NCI-H748 treated with DMSO at 0.1 percent for 48 hours (cell line): ENCODE measurements at regions not wholly inside any gene's neighbourhood (a gene's known extent, or its start where the extent isn't known, plus 50 kb on each side); places are given as distances from the start of the nearest gene placed in this dataset.

Source experiments
- DNase-seq: peaks from one replicate; lab custom pipeline; 2025; lab: John Stamatoyannopoulos, UW

DNA sequence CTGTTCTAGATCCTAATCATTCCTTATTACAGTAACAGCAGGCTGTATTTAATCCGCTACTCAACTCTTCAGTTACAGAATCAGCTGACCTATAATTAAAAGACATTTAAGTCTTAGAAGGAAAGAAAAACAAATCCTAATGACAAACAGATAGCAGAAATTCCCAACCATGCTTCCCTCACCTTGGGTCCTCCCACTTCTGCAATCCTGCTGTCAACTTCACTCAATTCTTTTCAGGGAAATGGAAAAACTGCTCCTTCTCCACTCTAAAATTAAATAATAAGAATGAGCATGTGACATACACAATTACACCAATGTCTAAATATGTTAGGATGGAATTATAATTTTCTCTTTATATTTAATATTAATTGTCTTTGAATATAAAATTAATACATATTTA is 182.6 kb upstream of the LYPLAL1 start:
- DNase-seq = no peak

DNA sequence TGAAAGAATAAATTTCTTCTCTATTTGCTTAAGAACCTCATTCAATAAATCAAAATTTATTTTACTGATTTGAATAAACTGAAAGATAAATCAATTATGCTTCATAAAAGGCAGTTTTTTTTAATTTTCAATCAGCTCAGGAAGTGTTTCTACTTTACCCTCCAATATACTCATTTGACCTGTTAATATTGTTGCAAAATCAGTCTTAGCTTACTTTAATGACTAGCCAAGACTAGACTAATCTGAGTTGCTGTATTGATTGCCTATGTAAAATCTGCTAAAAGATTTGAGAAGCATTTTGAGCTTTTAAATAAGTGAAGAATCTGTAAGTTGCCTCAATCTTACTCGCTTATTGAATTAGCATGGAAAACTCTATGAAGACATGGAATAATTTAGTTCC is 179.1 kb upstream of the LYPLAL1 start:
- no peak for DNase-seq

DNA sequence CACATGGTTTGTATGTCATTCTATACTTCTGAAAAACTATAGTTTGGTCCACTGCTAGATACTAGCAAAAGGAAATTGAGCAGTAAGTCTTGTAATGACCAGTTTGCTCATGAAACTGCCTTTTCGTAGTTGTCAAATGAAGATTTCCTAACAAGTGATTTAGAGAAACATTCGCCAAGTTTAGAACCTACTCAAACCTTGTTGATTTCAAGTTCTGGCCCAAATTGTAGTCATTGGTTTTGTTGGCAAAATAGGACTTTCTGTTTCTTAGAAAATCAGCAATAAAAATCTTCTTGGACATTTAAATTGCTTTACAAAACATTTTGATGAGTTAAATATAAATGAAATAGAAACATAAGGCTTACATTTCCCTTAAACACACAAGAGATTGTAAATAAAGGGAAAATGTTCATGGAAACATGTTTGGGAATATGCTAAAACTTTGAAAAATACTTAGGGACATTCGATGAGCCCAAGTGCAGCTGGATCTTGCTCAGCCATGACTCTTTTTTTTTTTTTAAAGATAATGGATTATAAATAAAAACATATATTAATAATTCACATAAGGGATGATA is 178.5 kb upstream of the LYPLAL1 start:
- DNase-seq = no peak

DNA sequence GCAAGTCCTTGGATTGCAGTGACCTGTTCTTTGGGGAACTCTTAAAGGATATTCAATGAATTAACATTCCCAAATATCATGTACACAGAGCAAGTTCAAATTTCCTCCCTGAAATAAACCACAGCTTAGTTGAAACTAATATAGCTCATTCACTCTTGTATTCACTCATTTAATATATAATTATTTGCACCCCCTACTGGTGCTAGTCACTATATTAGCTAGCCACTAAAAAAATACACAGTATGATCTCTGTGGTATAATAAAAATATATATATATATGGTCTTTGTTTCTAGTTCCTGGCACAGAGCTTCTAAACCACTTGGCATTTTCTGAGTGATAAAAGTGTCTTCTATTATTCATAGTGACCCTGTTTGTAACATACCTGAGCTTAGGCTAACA is 177.3 kb upstream of the LYPLAL1 start:
- no peak for DNase-seq

DNA sequence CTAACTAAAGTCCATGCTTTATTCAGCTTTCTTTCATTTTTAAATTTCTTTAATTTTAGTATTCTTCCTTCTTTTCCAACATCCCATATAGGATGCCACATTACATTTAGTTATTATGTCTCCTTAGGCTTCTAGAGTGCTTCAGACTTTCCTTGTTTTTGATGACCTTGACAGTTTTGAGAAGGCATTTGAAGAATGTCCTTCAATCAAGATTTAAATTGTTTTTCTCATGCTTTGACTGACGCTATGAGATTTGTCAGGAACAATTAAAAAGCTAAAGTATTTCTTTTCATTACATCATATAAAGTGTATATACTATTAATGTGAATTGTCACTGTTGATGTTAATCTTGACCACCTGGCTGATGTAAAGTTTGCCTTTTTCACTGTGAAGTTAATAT is 173.7 kb upstream of the LYPLAL1 start:
- no peak for DNase-seq

DNA sequence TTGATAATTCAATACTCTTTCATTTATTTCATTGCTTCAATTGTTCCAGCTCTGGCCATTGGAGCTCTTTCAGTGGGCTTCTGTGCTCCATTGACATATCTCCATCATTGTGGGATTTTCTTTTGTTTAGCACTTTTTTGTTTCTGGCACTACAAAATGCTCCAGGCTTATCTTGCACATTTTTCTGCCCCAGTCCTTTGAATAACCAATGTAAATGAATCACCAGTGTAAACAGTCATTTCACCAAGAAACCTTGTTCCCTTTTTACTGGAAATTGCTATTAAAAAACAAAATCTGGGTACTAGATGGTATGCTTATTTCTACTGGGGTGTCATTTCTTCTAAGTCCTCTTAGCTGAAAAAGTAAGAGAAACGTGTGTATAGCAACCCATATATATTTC is 173.0 kb upstream of the LYPLAL1 start:
- no peak for DNase-seq

DNA sequence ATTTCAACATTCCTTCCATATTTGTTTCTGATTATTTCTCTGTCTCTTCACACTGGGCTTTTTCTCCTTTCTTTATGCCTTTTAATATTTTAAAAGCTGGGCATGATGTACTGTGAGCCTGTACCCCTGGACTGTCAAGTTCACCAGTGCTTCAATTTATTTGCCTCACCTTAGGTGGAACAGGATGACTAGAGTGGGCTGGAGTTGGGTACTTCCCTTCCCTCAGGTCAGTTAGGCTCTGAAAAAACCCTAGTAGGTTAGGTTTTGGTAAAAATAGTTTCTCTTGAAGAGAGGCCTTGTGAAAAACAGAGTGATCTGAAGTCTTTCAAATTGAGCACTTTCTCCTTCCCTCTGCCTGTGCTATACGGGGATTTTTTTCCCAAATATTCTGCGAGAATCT is 163.0 kb upstream of the LYPLAL1 start:
- DNase-seq = no peak

DNA sequence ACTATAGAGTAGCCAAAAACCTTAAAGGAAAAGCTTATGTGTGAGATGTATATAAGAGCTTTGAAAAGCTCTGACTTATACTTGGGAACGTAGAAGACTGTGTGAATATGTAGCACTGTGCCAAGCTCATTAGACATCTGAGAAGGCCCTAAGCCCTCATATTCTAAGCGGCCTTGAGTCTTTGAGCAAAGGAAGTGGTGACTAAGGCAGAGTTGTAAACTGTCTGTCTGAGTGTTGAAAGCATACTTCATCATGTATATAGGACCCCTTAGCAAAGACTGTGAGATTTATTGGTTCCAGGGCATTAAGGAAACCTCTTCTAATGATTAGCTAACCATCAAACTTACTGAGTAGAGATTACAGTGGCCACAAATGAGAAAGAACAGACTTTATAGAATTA is 153.3 kb upstream of the LYPLAL1 start:
- DNase-seq = no peak

DNA sequence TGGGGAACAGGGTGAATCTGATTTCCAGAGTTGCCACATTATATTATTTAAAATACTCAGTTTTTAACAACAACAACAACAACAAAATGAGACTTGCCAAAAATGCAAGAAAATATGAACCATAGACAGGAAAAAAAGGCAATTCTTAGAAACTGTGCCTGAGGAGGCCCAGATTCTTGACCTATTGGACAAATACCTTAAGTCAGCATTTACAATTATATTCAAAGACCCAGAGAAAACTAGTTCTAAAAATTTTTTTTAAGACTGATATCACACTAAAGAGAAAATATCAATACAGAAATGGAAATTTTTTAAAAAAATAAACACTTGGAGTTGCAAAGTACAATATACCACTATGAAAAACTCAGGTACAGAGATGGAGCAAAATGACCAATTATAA is 152.8 kb upstream of the LYPLAL1 start:
- no peak for DNase-seq

DNA sequence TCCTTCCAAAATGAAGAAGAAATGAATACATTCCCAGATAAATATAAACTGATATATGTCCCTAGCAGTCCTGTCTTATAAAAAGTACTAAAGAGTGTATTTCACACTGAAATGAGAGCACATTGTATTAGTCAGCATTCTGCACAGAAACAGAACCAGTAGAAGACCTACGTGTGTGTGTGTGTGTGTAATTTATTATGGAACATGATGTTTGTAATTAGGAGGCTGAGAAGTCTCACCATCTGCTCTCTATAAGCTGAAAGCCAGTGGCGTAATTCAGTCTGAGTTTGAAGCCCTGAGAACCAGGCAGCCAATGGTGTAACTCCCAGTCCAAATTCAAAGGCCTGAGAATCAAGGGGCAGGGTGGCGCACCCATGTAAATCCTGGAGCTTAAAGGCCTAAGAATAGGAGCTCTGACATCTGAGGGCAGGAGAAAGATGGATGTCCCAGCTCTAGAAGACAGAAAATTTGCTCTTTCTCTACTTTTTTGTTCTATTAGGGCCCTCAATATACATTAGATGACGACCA is 146.5 kb upstream of the LYPLAL1 start:
- DNase-seq = no peak

DNA sequence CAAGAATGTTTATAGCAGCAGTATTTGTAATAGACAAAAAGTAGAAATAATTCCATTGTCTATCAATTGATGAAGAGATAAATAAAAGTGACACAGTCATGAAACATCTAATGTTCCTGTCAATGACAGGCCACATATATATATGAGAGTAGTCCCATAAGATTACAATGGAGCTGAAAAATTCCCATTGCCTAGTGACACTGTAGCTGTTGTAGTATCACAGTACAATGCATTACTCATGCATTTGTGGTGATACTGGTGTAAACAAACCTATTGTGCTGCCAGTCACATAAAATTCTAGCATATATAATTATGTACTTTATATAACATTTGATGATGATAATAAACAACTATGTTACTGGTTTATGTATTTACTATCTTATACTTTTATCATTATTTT is 141.9 kb upstream of the LYPLAL1 start:
- DNase-seq = no peak

DNA sequence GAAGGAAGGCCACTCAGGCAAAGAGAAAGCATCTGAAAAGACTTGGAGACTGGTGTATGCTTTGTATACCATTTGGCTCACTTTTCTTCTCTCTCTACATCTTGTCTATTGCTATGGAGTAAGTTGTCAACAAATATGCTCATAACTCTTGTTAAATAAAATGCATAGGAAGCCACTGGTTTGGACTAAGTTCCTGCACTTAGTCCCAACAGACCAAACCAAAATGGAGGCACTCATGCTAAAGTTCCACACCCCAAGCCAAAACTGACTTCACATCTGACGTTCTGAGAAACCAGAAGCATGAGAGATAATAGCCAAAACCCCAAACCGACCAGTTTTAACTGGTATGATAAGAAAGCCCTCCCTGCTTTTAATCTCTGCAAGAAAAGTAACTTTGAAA is 135.3 kb upstream of the LYPLAL1 start:
- DNase-seq = no peak

DNA sequence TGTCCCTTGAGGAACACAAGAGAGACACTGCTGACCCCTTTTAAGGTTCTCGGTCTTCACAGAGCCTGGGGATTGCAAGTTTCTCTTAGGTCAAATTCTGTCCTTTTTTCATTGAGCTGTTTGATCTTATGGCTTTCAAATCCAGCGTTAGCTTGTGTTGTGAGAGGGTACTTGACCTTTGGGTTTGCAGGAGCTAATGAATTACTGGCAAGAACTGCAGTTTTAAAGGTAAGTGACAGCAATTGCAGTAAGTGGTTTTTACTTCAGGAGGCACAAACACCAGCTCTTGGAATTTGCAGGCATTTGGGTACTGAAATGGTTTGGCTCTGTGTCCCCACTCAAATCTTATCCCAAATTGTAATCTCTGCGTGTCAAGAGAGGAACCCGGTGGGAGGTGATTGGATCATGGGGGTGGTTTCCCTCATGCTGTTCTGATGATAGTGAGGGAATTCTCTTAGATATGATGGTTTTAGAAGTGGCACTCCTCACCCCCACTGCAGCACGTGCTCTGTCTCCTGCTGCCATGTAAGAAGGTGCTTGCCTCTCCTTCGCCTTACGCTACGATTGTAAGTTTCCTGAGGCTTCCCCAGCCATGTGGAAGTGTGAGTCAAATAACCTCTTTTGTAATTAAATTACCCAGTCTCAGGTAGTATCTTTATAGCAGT is 134.5 kb upstream of the LYPLAL1 start:
- no peak for DNase-seq

DNA sequence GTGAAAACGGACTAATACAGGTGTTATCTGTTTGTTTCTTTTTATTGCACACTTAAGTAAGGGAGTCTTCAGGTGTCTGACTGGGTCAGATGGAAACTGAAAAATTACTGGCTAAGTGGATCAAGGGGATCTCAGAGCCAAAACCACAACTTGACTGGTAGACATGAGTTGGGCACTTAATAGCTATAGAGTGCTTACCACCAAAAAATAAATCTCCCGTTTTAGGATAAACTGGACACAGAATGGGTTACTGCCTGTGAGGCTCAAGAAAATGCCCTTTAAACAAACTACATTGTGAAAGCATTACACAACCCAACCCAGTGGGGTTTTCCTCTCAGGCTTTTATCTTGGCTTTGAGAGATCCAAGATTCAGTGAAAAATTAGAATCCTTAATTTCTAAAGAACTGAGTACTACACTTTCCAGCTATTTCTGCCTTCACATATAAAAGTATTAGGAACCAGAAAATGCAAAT is 134.0 kb upstream of the LYPLAL1 start:
- DNase-seq = no peak

DNA sequence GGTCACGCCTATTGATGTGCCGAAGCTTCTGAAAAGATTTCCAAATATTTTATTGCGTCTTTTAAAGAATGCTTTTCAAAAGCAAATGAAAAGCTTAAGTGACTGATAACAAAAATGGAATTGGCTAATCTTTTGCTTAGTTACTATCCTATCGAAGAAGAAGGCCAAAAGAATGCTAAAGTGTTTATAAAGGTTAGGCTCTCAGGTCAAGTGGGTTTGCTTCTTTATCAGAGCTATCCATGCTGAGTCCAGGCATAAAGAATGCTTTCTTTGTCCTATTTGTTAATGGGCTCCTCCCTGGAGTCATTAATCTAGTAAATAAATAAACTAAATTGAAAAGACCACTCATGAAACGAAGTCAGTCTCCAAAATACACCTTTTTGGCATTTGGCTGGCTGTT is 133.4 kb upstream of the LYPLAL1 start:
- DNase-seq = no peak

DNA sequence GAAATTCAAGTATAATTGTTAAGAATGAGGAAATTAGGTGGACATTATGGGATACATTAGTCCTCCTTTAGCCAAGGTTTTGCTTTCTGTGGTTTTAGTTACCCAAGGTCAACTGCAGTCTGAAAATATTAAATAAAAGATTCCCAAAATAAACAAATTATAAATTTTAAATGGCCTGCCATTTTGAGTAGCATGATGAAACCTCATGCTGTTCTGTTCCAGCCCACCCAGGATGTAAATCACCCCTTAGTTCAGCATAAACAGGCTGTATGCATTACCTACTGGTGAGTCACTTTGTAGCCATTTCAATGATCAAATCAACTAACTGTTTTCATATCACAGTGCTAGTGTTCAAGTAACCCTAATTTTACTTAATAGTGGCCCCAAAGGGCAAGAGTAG is 132.5 kb upstream of the LYPLAL1 start:
- DNase-seq = no peak

DNA sequence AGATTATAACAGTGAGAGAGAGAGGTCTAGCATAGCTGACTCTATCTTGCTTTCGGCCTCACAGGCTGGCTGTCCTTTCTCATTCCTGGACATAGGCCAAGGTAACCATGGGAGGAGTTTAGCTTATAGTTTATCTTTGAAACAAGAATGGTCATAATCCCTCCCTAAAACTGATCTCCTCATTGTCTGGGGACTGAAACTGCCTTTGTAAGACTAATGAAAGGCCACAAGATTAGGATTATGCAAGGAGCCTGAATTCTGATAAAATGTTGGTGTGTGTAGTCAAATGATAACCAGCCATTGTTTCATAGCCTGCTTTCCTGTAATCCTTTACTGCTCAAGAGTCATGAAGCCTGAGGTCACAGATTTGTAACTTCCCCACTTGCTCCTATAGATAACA is 131.9 kb upstream of the LYPLAL1 start:
- no peak for DNase-seq

DNA sequence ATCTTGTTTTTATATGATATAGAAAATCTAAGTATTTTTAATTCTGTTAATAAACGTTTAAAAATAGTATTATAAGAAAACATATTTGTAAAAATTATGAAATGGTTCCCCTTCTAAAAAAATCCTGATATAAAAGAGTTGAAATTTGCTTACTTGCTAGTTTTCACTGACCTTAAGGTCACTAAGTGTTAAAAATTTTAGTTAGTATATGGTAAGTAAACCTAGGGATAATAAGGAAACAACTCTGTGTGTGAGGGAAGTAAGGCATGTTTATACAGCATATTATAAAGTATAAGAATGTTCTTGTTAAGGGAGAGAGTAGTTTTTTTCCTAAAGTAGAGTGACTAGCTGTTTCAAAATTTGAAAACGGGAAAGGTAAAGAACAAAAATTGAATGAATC is 130.9 kb upstream of the LYPLAL1 start:
- no peak for DNase-seq

DNA sequence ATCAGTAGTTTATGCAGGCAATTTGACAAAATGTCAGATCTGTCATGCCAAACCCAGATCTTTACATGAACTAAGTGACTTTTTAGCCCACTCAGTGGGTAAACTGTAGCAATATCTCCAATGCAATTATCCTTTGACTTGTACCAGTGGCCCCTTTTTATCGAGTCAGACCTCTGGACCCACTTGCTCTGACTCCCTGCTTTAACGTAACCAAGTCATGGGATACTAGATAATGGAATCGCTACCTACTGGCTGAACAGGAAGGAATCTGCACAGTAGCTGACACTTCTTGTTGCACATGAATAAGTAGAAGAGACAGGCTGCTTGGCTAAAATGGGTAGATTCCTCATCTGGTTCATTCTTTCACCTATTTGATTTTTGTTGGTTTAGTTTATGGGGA is 128.4 kb upstream of the LYPLAL1 start:
- no peak for DNase-seq

DNA sequence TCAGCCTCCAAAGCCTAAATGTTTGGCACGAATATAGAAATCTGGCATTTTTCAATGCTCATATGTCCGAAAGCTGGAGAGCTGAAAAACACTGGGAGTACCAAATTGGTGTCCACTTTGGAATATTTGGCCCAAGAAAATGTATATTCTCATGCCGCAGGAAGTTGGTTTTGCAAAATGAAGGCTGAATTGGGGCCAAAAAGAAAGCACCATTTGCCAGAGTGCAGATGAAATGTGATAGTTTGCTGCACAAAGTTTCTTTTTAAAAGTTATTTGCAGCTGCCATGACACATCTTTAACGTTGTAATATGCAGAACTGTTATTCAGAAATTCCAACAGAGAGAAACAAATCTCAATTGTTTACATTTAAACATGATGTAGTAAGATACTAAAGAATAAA is 124.2 kb upstream of the LYPLAL1 start:
- no peak for DNase-seq

DNA sequence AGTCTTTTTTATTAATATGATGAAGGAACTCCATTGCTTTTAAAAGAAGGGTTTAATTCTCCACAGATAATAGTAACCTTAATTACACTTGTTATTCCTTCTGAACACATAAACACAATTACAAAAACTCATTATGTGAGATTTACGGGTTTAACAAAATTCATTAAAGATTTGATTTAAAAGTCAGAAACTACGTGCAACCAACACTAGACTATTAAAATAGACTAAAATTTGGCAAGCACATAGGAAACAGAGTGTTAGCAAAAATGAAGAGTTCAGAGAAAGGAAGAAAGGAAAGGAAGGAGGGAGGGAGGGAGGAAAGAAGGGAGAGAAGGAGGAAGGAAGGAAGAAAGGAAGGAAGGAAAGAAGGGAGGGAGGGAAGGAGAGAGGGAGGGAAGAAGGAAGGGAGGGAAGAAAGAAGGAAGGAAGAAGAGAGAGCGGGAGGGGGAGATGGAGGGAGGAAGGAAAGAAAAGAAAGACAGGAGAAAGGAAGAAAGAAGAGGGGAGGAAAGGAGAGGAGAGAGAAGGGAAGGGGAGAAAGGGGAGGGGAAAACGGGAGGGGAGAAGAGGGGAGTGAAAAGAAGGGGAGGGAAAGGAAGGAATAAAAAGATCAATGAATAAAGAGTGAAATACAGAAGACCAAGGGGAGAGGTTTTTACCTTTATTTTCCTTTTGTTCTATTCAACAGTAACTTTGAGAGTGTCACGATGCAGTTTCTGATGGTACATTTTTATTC is 123.4 kb upstream of the LYPLAL1 start:
- DNase-seq = no peak

DNA sequence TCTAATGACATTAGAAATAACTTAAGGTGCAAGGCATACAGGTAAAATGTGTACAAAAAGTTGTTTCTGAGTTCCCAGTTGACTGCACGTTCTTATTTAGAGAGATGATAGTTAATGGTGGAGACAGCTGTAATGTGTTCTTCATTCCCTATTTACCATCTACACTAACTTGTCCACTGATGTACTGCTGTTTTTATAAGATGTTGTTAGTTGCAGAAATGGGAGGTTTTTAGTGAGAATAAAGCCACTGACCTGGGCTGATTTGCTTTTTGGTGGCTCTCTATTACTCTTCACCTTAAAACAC is 122.9 kb upstream of the LYPLAL1 start:
- no peak for DNase-seq

DNA sequence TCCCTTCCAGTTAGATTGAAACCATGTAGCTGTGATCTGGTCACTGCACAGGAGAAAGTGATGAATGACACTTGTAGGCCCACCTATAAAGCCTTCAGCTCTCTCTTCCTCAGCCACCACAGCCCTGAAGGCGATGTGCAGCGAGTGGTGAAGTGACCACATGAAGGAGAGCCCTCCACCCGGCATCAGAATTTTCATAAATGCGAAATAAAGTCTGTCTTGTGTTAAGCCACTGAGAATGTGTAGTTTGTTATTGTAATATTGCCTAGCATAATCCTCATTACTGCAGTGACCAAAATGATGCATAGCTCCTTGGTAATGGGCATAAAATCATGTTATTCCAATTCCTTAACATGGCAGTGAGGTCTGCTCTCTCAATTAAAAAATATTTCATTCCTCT is 122.1 kb upstream of the LYPLAL1 start:
- DNase-seq = no peak
